Right lobe of liver (tissue), 6 donors: ENCODE measurements at regions not wholly inside any gene's neighbourhood (a gene's known extent, or its start where the extent isn't known, plus 50 kb on each side); places are given as distances from the start of the nearest gene placed in this dataset.

Experiments used
- ATAC-seq, 4 donors: fragments of 200-7000 bp; cut with Tn5 transposase; one replicate each; pipeline ENCODE4 v1.9.1; 2020; ENCODE audit warnings: mild to moderate bottlenecking in 4 of 4, moderate library complexity in 4 of 4
- DNase-seq, 3 donors: peaks; one replicate each; pipeline ENCODE4 v3.0.0-alpha.2; 2020
- H3K27ac ChIP-seq, 3 donors: fragments of 200-600 bp; one replicate each; pipeline ENCODE4 v1.8.0; 2022
- H3K27me3 ChIP-seq, 2 donors: fragments of 200-600 bp; one replicate each; pipeline ENCODE4 v1.8.0; 2022
- H3K36me3 ChIP-seq, 4 donors: fragments of 200-600 bp; sonication (generic) in 1 of 4; one replicate each; pipeline versions ENCODE4 v1.5.1 to v1.8.0; 2017 to 2022; ENCODE audit warnings: control low read depth in 1 of 4
- H3K4me1 ChIP-seq, 4 donors: fragments of 200-600 bp; sonication (generic) in 1 of 4; one replicate each; pipeline versions ENCODE4 v1.5.1 to v1.8.0; 2017 to 2022; ENCODE audit warnings: control low read depth in 1 of 4
- H3K4me3 ChIP-seq, 3 donors: fragments of 200-600 bp; one replicate each; pipeline ENCODE4 v1.8.0; 2022
- H3K9me3 ChIP-seq, 4 donors: fragments of 200-600 bp; sonication (generic) in 1 of 4; one replicate each; pipeline versions ENCODE4 v1.5.1 to v1.8.0; 2017 to 2022; ENCODE audit warnings: control low read depth in 1 of 4
- CTCF ChIP-seq, 4 donors: fragments of 200-600 bp in 3 of 4; fragments of 450-650 bp in 1 of 4; IDR thresholded peaks; one replicate each; pipeline versions ENCODE4 v1.5.1 to v1.8.0; 2016 to 2022; ENCODE audit warnings: antibody characterized with exemption in 4 of 4, mild to moderate bottlenecking in 2 of 4
- POLR2A ChIP-seq: fragments of 450-650 bp; IDR thresholded peaks from one replicate; pipeline ENCODE4 v1.6.1; 2017; ENCODE audit warnings: antibody characterized with exemption, mild to moderate bottlenecking
- WGBS: methylation state at CpG from one replicate; pipeline ENCODE4 v1.1.6; 2018; ENCODE audit warnings: low coverage, low lambda C conversion rate; ENCODE audit not compliant: insufficient coverage; ENCODE audit errors: missing lambda C conversion rate; 5-methylcytosine and 5-hydroxymethylcytosine counted together
- intact Hi-C, 2 donors: fragments of 100-400 bp; cut with DNase I; formaldehyde crosslinking; loops; one replicate each; pipeline versions ENCODE4 v1.11.2 to v1.14.1; 2022
- donor health status: DM: no; HTN: yes; CAD: no.
- donor health status: DM: no; HTN: no; CAD: no.
- donor health status: DM: no; HTN: no; CAD: no.
- donor health status: DM: no; HTN: yes; CAD: no.
- donor health status: DM: no; HTN: yes; CAD: no.

- WGBS = 63% methylated on average over 4 of the region's 4 CpGs
- Histone ChIP-seq H3K9me3 (no peaks in the 10 kb centered on the region), H3K27ac (no peak overlapping the region), H3K4me1 (no peaks in the 10 kb centered on the region), H3K36me3 (no peaks in the 10 kb centered on the region), H3K27me3 (no peaks in the 10 kb centered on the region), H3K4me3 (no peak overlapping the region)
- TF ChIP-seq CTCF (IDR thresholded peaks at IDR 0.05) = no peak
- TF ChIP-seq POLR2A = no peak
- intact Hi-C loops = no loop called here
- ATAC-seq = no peak
- no peak for DNase-seq
Observed at GRCh38 chr10:29932991-29933390, 126.4 kb downstream of the JCAD start.

- Histone ChIP-seq H3K27me3 (no peaks in the 10 kb centered on the region), H3K36me3 (no peaks in the 10 kb centered on the region), H3K27ac (no peak overlapping the region), H3K4me3 (no peak overlapping the region), H3K9me3 (no peaks in the 10 kb centered on the region), H3K4me1 (no peaks in the 10 kb centered on the region)
- 100% methylated on average over 1 of the region's 2 CpGs for WGBS
- ATAC-seq (peak in 3 of 4 donors; percentile 30 to 75 (median 35)), DNase-seq (no peak)
- TF ChIP-seq CTCF (IDR thresholded peaks at IDR 0.05) (no peak), POLR2A (no peak)
- intact Hi-C loops = no loop called here
Observed at GRCh38 chr10:29931833-29932232, 127.6 kb downstream of the JCAD start.

GRCh38 chr10:29929006-29929405 lies 130.4 kb downstream of the JCAD start:
- H3K9me3 ChIP-seq = no peaks in the 10 kb centered on the region
- no peak for ATAC-seq
- TF ChIP-seq CTCF (IDR thresholded peaks at IDR 0.05) = no peak
- TF ChIP-seq POLR2A = no peak
- intact Hi-C loops = loop anchor here in 1 of 2 donors (10.0 kb wide), 1 partner anchor 76 kb away; no protein-coding TSS in a partner anchor
- H3K27me3 ChIP-seq = no peaks in the 10 kb centered on the region
- WGBS = 91% methylated on average over 4 of the region's 10 CpGs
- no peak overlapping the region for H3K27ac ChIP-seq
- H3K36me3 ChIP-seq = no peaks in the 10 kb centered on the region
- DNase-seq = no peak
- no peak overlapping the region for H3K4me3 ChIP-seq
- H3K4me1 ChIP-seq = no peaks in the 10 kb centered on the region

- no peak overlapping the region for H3K27ac ChIP-seq
- no peaks in the 10 kb centered on the region for H3K27me3 ChIP-seq
- no peaks in the 10 kb centered on the region for H3K36me3 ChIP-seq
- intact Hi-C loops = loop anchor here in 1 of 2 donors (10.0 kb wide), 1 partner anchor 78 kb away; no protein-coding TSS in a partner anchor
- H3K4me3 ChIP-seq = no peak overlapping the region
- 48% methylated on average over 3 of the region's 6 CpGs for WGBS
- ATAC-seq (peak; percentile 88 to 96 (median 92)), DNase-seq (peak in 1 of 3 donors; percentile 59)
- H3K9me3 ChIP-seq = no peaks in the 10 kb centered on the region
- no peaks in the 10 kb centered on the region for H3K4me1 ChIP-seq
- TF ChIP-seq POLR2A (no peak), CTCF (IDR thresholded peaks at IDR 0.05) (peak; percentile 67 to 81 (median 68))
Observed at GRCh38 chr10:29926693-29927048, 132.7 kb downstream of the JCAD start.
